Fibroblast of skin of scalp (primary cell): ENCODE measurements at regions not wholly inside any gene's neighbourhood (a gene's known extent, or its start where the extent isn't known, plus 50 kb on each side); places are given as distances from the start of the nearest gene placed in this dataset.
"Not testable (repeated sequence)": the region's sequence is repeated elsewhere in the genome, so short reads cannot be mapped to it uniquely, and the experiment has no call there.

Experiments used
- DNase-seq: peaks from one replicate; pipeline ENCODE4 v3.0.0-alpha.2; 2013

- no peak for DNase-seq
These were observed 67.6 kb downstream of the HTR1A start for GRCh38 chr5:63894690-63895089.

GRCh38 chr5:63878788-63879187 lies 83.5 kb downstream of the HTR1A start:
- DNase-seq = no peak

- DNase-seq = no peak
These were observed 84.3 kb downstream of the HTR1A start for GRCh38 chr5:63877961-63878360.

GRCh38 chr5:63860379-63860778 lies 101.9 kb downstream of the HTR1A start:
- no peak for DNase-seq

DNA sequence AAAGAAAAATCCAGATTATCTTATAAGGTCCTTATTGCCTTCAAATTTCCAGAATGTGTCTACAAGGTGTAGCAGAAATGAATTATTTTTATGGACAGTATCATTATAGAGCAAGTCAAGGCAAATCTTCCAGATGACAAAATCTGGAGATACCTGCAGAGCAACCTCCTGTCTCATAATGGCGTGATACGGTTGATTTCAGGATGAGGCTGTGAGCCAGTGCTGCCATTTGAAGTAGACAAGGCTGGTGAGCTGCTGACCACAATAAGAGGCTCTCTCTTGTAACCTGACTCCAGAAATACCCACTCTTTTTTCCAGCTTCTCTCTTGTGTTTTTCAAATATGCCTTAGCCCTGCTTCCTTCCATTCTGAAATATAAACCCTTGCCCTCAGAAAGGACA lies 108.2 kb downstream of the HTR1A start:
- no peak for DNase-seq

DNA sequence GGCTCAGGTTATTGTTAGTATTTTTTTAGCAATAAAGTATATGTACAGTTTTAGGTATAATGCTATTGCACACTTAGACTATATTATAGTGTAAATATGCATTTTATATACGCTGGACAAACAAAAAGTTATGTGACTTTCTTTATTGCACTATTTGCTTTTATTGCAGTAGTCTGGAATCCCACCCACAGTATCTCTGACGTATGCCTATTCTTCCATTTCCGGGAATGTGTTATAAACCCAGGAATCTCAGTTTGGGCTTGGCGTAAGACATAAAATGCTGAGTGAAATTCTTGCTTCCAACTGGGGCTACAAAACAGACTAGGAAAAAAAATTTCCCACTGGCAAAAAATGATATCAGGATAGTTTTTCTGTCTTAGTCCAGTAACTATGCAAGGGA lies 119.1 kb downstream of the HTR1A start:
- no peak for DNase-seq

- no peak for DNase-seq
These were observed 124.8 kb downstream of the HTR1A start for GRCh38 chr5:63837437-63837836.

DNA sequence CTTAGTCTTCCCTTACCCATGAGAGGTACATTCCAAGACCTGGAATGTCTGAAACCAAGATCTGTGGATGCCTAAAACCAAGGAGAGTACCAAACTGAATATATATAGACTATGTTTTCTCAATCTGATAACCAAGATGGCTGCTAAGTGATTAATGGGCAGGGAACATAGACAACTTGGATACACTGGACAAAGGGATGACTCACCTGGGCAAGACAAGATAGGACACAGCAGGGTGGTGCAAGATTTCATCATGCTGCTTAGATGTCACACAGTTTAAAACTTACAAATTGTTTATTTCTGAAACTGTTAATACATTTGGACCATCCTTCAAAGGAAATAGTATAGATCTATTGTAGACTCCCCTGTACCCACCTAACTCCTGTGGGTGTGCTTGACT lies 130.9 kb downstream of the HTR1A start:
- no peak for DNase-seq

DNA sequence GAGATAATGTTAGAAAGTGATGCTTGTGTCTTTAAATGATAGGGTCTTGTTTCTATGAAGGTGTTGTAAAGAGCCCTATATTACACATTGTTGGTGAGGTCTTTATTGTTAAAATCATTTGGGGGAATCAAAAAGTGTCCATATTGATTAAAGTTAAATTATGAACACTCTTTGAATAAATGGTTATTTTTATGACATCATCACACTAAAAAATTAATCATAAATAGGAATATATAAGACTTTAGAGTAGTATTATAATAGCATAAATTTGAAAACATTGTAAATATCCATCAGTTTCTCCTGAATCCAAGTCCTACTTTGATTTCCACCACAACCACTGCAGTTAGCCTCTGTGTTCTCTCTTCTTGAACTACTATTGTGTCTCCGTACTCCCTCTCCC lies 136.3 kb downstream of the HTR1A start:
- no peak for DNase-seq

GRCh38 chr5:63823583-63823982 lies 138.7 kb downstream of the HTR1A start:
- no peak for DNase-seq

DNA sequence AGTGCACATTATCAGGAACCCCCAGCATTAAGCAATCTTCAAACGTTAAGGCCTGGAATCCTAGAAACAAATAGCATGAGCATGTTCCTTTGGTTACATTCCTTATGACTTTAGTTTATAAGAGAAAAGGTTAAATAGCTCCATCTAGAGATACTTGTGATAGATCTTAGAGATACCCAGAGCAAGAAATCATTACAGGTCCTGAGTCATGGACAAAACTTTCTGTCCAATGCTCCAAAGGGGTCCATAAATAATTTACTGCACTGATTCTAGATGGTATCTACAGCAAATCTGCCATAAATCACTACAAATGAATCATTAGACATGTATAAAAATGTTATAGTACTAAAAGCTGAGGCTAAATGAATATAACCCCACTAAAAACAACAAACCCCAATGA lies 139.6 kb downstream of the HTR1A start:
- DNase-seq = no peak

DNA sequence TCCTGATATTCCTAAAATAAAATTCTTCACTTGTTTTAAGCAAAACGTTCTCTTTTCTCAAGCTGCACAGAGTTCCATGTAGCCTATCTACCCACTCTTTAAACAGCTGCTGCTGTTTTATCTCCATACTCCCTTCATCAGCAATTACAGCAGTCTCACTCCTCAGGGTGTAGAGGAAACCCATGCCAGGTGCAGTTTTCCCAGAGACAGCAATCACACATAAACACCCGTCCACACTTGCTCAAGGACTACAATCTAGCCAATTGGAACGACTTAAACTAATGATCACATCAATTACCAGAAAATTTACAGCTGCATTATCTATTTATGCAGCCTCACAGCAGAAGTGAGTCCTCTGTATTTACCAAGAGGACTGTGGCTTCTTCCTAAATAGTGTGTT lies 141.7 kb downstream of the HTR1A start:
- DNase-seq = no peak

DNA sequence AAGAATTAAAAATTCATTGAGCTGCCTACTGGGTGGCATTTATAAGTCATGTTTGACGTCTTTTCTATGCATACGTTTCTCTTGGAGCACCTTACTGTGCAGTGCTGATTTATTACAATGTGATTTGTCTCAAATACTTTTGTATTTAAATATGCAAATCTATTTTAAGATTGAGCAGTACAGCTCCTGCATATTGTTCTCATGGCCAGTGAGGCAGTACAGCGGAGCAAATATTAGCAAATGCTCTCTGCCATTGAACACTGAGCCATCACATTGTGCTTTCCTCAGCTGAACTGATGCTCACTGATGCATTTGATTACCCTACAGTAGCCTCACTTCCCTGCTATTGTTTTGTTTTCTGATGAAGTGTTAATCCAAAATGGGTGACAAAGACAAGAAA lies 149.6 kb downstream of the HTR1A start:
- no peak for DNase-seq

- no peak for DNase-seq
These were observed 150.3 kb downstream of the HTR1A start for GRCh38 chr5:63811961-63812360.

DNA sequence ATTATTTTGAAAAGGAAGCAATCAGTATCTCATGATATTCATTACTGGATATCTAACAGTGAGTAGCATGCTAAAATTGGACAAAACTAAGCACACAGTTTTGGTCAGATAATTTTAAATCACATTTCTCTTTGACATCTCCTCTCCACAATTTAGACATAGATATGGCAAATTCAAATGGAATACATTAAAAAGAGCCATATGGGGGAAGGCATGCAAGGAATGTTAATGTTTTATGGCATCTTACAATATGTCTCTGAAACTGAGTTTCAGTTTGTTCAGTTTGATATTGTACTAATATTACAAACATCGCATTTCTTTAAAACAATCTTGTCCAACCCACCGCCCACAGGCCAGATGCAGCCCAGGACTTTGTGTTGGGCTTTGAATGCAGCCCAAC lies 151.0 kb downstream of the HTR1A start:
- DNase-seq = no peak

DNA sequence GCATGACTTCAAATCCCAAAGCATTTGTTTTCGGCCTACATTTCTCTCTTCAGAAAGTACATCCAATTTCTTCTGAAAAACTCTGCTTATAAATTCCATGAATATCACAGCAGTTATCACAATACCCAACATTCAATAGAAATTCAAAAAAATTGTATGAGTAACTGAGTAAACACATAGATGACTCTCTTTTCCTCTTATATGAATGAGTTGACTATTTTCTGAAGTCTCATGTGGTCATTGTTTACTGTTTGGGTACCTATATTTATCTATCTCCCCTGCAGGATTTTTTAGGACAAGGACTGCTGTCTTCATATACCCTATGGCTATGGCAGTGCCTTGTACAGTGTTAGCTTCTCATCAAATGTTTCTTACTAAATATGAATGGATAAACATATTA lies 157.1 kb downstream of the HTR1A start:
- no peak for DNase-seq

- DNase-seq = no peak
These were observed 159.1 kb downstream of the HTR1A start for GRCh38 chr5:63803165-63803564.

GRCh38 chr5:63794979-63795378 lies 167.3 kb downstream of the HTR1A start:
- DNase-seq = no peak

DNA sequence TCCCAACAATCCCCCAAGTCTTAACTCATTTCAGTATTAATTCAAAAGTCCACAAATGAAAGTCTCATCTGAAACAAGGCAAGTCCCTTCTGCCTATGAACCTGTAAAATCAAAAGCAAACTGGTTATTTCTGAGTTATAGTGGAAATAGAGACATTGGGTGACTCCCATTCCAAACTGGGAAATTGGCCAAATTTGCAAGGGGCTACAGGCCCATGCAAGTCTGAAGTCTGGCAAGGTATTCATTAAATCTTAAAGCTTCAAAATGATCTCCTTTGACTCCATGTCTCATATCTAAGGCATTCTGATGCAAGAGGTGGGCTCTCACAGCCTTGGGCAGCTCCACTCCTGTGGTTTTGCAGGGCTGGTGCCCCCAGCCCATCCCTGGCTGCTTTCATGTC lies 167.9 kb downstream of the HTR1A start:
- DNase-seq = no peak

GRCh38 chr5:63774939-63775338 lies 187.3 kb downstream of the HTR1A start:
- no peak for DNase-seq

GRCh38 chr5:63768221-63768620 lies 194.0 kb downstream of the HTR1A start:
- no peak for DNase-seq

GRCh38 chr5:63760965-63761364 lies 201.3 kb downstream of the HTR1A start:
- no peak for DNase-seq

DNA sequence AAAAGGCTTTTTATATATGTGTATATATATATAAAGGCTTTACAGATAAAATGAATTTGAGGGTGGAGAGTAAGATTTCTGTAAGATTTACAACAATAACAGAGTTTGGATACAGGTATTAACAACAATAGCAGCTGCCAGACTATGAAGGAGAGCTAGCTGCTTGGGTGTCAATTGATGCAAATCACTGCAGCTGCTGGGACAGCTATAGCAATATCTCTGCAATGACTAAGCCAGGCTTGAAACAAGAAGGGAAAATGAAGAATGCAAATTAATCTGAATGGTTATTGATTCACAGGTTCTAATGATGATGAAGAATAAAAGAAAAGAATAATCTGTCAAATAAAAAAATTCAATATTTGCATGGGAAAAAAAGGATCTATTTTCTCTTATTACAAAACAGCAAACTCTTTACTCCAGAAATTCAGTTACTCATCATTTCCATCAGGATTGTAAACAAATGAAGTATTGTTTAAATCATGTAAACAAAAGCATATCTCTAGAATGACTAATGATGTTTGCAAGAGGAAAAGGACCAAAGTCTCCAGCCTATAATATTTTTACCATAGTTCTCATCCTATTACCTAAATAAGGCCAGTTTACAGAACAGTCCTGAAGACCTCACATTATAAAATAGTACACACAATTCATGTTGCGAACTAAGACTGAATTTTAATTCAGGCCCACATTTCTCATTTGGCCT lies 219.0 kb downstream of the HTR1A start:
- no peak for DNase-seq

GRCh38 chr5:63732880-63733279 lies 229.4 kb downstream of the HTR1A start:
- DNase-seq = not testable (repeated sequence)

GRCh38 chr5:63727583-63727982 lies 234.7 kb downstream of the HTR1A start:
- no peak for DNase-seq
